Spleen (tissue), 7 donors: ENCODE measurements at regions not wholly inside any gene's neighbourhood (a gene's known extent, or its start where the extent isn't known, plus 50 kb on each side); places are given as distances from the start of the nearest gene placed in this dataset.

ENCODE experiments used
- CTCF ChIP-seq, 11 experiments: fragments of 200-600 bp in 7 of 11; fragments of 450-650 bp in 4 of 11; sonication (generic) in 4 of 11; IDR thresholded peaks in 8 of 11; conservative IDR thresholded peaks in 3 of 11; 1 replicate in 7 of 11; 2 replicates in 4 of 11; pipeline versions ENCODE4 v1.4.0 to v1.8.0; 2016 to 2021; ENCODE audit warnings: antibody characterized with exemption in 11 of 11, inconsistent platforms in 4 of 11, mild to moderate bottlenecking in 1 of 11
- POLR2A ChIP-seq, 3 donors: fragments of 450-650 bp; IDR thresholded peaks; one replicate each; pipeline ENCODE4 v1.5.1; 2017; ENCODE audit warnings: antibody characterized with exemption in 3 of 3, mild to moderate bottlenecking in 1 of 3
- POLR2AphosphoS5 ChIP-seq, 3 donors: sonication (generic); formaldehyde crosslinking; IDR thresholded peaks; one replicate each; pipeline ENCODE4 v1.5.1; 2017; ENCODE audit warnings: antibody characterized with exemption in 3 of 3
- donor health status: DM: no; HTN: no; CAD: no; lungs with moderate emphysema.
- donor health status: DM: no; HTN: no; CAD: no.
- donor health status: DM: no; HTN: no; CAD: no.

DNA sequence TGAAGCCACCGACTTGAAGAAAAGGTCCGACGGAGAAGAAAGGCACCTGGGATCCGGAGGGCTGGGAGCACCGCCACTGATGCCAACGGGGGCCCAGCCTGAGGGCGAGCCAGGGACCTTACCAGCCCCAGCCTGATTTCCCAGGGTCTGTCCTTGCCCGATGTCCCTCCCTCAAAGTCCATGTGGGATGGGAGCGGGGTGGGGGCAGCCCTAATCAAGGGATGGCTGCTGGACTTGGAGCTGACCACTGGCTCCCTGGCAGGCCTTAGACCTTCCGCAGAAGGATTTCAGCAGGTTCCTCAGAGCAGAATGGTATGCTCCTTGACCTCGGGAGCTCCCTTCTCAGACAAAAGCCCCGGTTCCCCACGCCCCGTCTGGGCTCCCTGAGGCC lies 99.6 kb downstream of the ZFP36L2 start:
- no peak for TF ChIP-seq CTCF (IDR thresholded peaks at IDR 0.05 in 8 of 11, conservative IDR thresholded peaks at IDR 0.05 in 3 of 11)
- no peak for TF ChIP-seq POLR2AphosphoS5 (IDR thresholded peaks at IDR 0.05)
- TF ChIP-seq POLR2A (IDR thresholded peaks at IDR 0.05): no peak
